Sigmoid colon (tissue), 4 donors: ENCODE measurements at regions not wholly inside any gene's neighbourhood (a gene's known extent, or its start where the extent isn't known, plus 50 kb on each side); places are given as distances from the start of the nearest gene placed in this dataset.

Source experiments
- CTCF ChIP-seq, 4 experiments: fragments of 450-650 bp in 3 of 4; fragments of 200-600 bp in 1 of 4; IDR thresholded peaks; one replicate each; pipeline ENCODE4 v1.5.1; 2016 to 2019; ENCODE audit warnings: antibody characterized with exemption in 4 of 4, mild to moderate bottlenecking in 3 of 4, moderate library complexity in 2 of 4
- EP300 ChIP-seq, 4 donors: sonication (generic); formaldehyde crosslinking; IDR thresholded peaks; one replicate each; pipeline ENCODE4 v1.6.1; 2017; ENCODE audit warnings: antibody characterized with exemption in 4 of 4
- POLR2A ChIP-seq, 2 donors: fragments of 450-650 bp; IDR thresholded peaks; one replicate each; pipeline ENCODE4 v1.6.1; 2016; ENCODE audit warnings: antibody characterized with exemption in 2 of 2, mild to moderate bottlenecking in 2 of 2, moderate library complexity in 2 of 2
- POLR2AphosphoS5 ChIP-seq, 4 donors: sonication (generic); formaldehyde crosslinking; IDR thresholded peaks; one replicate each; pipeline ENCODE4 v1.6.1; 2017; ENCODE audit warnings: antibody characterized with exemption in 4 of 4

GRCh38 chr17:37827905-37828650 lies 83.2 kb upstream of the HNF1B start:
- TF ChIP-seq CTCF (IDR thresholded peaks at IDR 0.05) (no peak), POLR2A (IDR thresholded peaks at IDR 0.05) (no peak), EP300 (IDR thresholded peaks at IDR 0.05) (no peak), POLR2AphosphoS5 (IDR thresholded peaks at IDR 0.05) (no peak)
